HCT116 (cell line): ENCODE measurements at regions not wholly inside any gene's neighbourhood (a gene's known extent, or its start where the extent isn't known, plus 50 kb on each side); places are given as distances from the start of the nearest gene placed in this dataset.

Experiments
- CEBPB ChIP-seq: IDR thresholded peaks from 2 replicates; pipeline ENCODE4 v1.6.1; 2012; ENCODE audit warnings: low read depth
- JUND ChIP-seq: IDR thresholded peaks from 2 replicates; pipeline ENCODE4 v1.6.1; 2012
- YY1 ChIP-seq: IDR thresholded peaks from 2 replicates; pipeline ENCODE4 v1.6.1; 2011; ENCODE audit warnings: low read length, low read depth, moderate library complexity, mild to moderate bottlenecking; ENCODE audit not compliant: insufficient replicate concordance; ENCODE audit errors: extremely low read depth
- ZNF274 ChIP-seq: fragments of 200-500 bp; sonication (Bioruptor generic); IDR thresholded peaks from 2 replicates; pipeline ENCODE4 v1.6.1; 2014; ENCODE audit warnings: mild to moderate bottlenecking, low read depth, low read length, inconsistent platforms
- TF ChIP-seq, protein P1 (sequence below), 3 experiments: fragments of 200-600 bp in 1 of 3; sonication (generic) in 1 of 3; IDR thresholded peaks in 2 of 3; conservative IDR thresholded peaks in 1 of 3; 2 replicates each; pipeline ENCODE4 v1.5.1; 2012 to 2017; ENCODE audit warnings: low read depth in 2 of 3, low read length in 2 of 3, antibody characterized with exemption in 1 of 3, borderline replicate concordance in 1 of 3, control low read depth in 1 of 3, mild to moderate bottlenecking in 1 of 3, mixed read lengths in 1 of 3, mixed run types in 1 of 3, moderate library complexity in 1 of 3; ENCODE audit not compliant: insufficient read depth in 1 of 3

DNA sequence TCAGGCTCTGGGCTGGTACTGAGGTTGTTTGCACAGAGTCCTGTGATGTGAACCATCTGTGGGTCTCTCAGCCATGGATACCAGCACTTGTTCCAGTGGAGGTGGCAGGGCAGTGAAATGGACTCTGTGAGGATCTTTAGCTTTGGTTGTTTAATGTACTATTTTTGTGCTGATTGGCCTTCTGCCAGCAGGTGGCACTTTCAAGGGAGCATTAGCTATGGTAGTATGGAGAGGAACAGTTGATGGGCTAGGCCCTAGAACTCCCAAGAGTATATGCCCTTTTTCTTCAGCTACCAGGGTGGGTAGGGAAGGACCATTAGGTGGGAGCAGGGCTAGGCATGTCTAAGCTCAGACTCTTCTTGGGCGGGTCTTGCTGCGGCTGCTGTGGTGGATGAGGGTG is 257.0 kb upstream of the GYPC start:
- TF ChIP-seq JUND = no peak
- no peak for TF ChIP-seq ZNF274
- TF ChIP-seq, protein P1, sequence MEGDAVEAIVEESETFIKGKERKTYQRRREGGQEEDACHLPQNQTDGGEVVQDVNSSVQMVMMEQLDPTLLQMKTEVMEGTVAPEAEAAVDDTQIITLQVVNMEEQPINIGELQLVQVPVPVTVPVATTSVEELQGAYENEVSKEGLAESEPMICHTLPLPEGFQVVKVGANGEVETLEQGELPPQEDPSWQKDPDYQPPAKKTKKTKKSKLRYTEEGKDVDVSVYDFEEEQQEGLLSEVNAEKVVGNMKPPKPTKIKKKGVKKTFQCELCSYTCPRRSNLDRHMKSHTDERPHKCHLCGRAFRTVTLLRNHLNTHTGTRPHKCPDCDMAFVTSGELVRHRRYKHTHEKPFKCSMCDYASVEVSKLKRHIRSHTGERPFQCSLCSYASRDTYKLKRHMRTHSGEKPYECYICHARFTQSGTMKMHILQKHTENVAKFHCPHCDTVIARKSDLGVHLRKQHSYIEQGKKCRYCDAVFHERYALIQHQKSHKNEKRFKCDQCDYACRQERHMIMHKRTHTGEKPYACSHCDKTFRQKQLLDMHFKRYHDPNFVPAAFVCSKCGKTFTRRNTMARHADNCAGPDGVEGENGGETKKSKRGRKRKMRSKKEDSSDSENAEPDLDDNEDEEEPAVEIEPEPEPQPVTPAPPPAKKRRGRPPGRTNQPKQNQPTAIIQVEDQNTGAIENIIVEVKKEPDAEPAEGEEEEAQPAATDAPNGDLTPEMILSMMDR (IDR thresholded peaks at IDR 0.05 in 2 of 3, conservative IDR thresholded peaks at IDR 0.05 in 1 of 3; ENCODE audit: borderline replicate concordance in 1 of 3, insufficient read depth in 1 of 3, low read depth in 2 of 3, low read length in 2 of 3) = no peak
- TF ChIP-seq YY1 = no peak
- TF ChIP-seq CEBPB = no peak
